DND-41 (cell line): ENCODE measurements at regions not wholly inside any gene's neighbourhood (a gene's known extent, or its start where the extent isn't known, plus 50 kb on each side); places are given as distances from the start of the nearest gene placed in this dataset.
"Not testable (repeated sequence)": the region's sequence is repeated elsewhere in the genome, so short reads cannot be mapped to it uniquely, and the experiment has no call there.

ENCODE experiments used
- EZH2 ChIP-seq: IDR thresholded peaks from 3 replicates; pipeline ENCODE4 v1.6.1; 2012; ENCODE audit warnings: borderline replicate concordance, low read depth, mild to moderate bottlenecking, moderate library complexity, low read length, inconsistent platforms; ENCODE audit not compliant: severe bottlenecking
- TF ChIP-seq, protein P1 (sequence below): IDR thresholded peaks from 2 replicates; pipeline ENCODE4 v1.5.1; 2012; ENCODE audit warnings: borderline replicate concordance, low read length, moderate library complexity, mild to moderate bottlenecking; ENCODE audit not compliant: poor library complexity, severe bottlenecking; ENCODE audit errors: extremely low read depth

DNA sequence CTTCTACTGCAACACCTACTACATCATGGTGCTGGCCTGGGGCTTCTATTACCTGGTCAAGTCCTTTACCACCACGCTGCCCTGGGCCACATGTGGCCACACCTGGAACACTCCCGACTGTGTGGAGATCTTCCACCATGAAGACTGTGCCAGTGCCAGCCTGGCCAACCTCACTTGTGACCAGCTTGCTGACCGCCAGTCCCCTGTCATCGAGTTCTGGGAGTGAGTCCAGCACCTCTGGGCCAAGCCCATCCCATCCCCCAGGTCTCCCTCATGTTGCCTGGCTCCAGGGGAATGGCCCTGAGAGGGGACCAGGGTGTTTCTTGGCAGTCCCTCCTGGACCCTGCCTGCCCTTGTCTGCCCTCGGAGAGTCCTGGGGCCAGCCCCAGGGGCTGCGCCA, 519.4 kb downstream of the TP53TG3F start:
- TF ChIP-seq, protein P1, sequence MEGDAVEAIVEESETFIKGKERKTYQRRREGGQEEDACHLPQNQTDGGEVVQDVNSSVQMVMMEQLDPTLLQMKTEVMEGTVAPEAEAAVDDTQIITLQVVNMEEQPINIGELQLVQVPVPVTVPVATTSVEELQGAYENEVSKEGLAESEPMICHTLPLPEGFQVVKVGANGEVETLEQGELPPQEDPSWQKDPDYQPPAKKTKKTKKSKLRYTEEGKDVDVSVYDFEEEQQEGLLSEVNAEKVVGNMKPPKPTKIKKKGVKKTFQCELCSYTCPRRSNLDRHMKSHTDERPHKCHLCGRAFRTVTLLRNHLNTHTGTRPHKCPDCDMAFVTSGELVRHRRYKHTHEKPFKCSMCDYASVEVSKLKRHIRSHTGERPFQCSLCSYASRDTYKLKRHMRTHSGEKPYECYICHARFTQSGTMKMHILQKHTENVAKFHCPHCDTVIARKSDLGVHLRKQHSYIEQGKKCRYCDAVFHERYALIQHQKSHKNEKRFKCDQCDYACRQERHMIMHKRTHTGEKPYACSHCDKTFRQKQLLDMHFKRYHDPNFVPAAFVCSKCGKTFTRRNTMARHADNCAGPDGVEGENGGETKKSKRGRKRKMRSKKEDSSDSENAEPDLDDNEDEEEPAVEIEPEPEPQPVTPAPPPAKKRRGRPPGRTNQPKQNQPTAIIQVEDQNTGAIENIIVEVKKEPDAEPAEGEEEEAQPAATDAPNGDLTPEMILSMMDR, result not testable (repeated sequence)
- TF ChIP-seq EZH2, result not testable (repeated sequence)
